Keratinocyte (primary cell): ENCODE measurements at regions not wholly inside any gene's neighbourhood (a gene's known extent, or its start where the extent isn't known, plus 50 kb on each side); places are given as distances from the start of the nearest gene placed in this dataset.
A peak's percentile ranks its signal among the peaks of the same experiment; 100 is the strongest.

ENCODE experiments used
- DNase-seq: peaks from one replicate; pipeline ENCODE4 v3.0.0-alpha.2; 2011; ENCODE audit warnings: low read depth, missing footprints, low spot score
- FAIRE-seq: peaks from 2 replicates; lab custom pipeline; 2011; peaks lifted over from hg19 to GRCh38; lab: Jason Lieb, UNC
- H2AFZ ChIP-seq: 2 replicates; pipeline ENCODE4 v1.6.0; 2012; ENCODE audit warnings: low read length, control low read depth, inconsistent platforms; ENCODE audit not compliant: control insufficient read depth
- H3K27ac ChIP-seq: 2 replicates; pipeline ENCODE4 v1.5.1; 2011; ENCODE audit warnings: low read length; ENCODE audit not compliant: control insufficient read depth, insufficient read depth
- H3K27me3 ChIP-seq: 3 replicates; pipeline ENCODE4 v1.6.0; 2011; ENCODE audit warnings: low read length; ENCODE audit not compliant: control insufficient read depth, insufficient read depth; ENCODE audit errors: extremely low read depth
- H3K36me3 ChIP-seq, 2 experiments: 2 replicates in 1 of 2; 3 replicates in 1 of 2; pipeline ENCODE4 v1.5.1; 2011; ENCODE audit warnings: low read length in 2 of 2, mild to moderate bottlenecking in 1 of 2; ENCODE audit not compliant: control insufficient read depth in 2 of 2, insufficient read depth in 2 of 2; ENCODE audit errors: extremely low read depth in 1 of 2
- H3K4me1 ChIP-seq: 3 replicates; pipeline ENCODE4 v1.5.1; 2011; ENCODE audit warnings: low read length; ENCODE audit not compliant: control insufficient read depth, insufficient read depth; ENCODE audit errors: extremely low read depth
- H3K4me2 ChIP-seq: 3 replicates; pipeline ENCODE4 v1.6.0; 2011; ENCODE audit warnings: low read depth, low read length; ENCODE audit not compliant: control insufficient read depth, insufficient read depth; ENCODE audit errors: extremely low read depth
- H3K4me3 ChIP-seq, 3 experiments: fragments of 200-600 bp in 1 of 3; sonication (generic) in 1 of 3; 2 replicates in 2 of 3; 3 replicates in 1 of 3; pipeline ENCODE4 v1.5.1; 2011 to 2016; ENCODE audit warnings: low read length in 3 of 3, mild to moderate bottlenecking in 3 of 3, control low read depth in 2 of 3, inconsistent platforms in 1 of 3, low read depth in 1 of 3, mixed read lengths in 1 of 3, mixed run types in 1 of 3, moderate library complexity in 1 of 3; ENCODE audit not compliant: control insufficient read depth in 2 of 3, insufficient read depth in 2 of 3; ENCODE audit errors: extremely low read depth in 1 of 3
- H3K79me2 ChIP-seq: 2 replicates; pipeline ENCODE4 v1.6.0; 2012; ENCODE audit warnings: low read length; ENCODE audit not compliant: control insufficient read depth, insufficient read depth
- H3K9ac ChIP-seq: 3 replicates; pipeline ENCODE4 v1.6.0; 2011; ENCODE audit warnings: low read length; ENCODE audit not compliant: control insufficient read depth, insufficient read depth; ENCODE audit errors: extremely low read depth
- H3K9me1 ChIP-seq: 3 replicates; pipeline ENCODE4 v1.6.0; 2011; ENCODE audit warnings: low read length; ENCODE audit not compliant: control insufficient read depth, insufficient read depth; ENCODE audit errors: extremely low read depth
- H3K9me3 ChIP-seq: 2 replicates; pipeline ENCODE4 v1.5.1; 2012; ENCODE audit warnings: low read depth, low read length; ENCODE audit not compliant: control insufficient read depth
- H4K20me1 ChIP-seq: 3 replicates; pipeline ENCODE4 v1.6.0; 2011; ENCODE audit warnings: low read length; ENCODE audit not compliant: control insufficient read depth, insufficient read depth; ENCODE audit errors: extremely low read depth
- CTCF ChIP-seq, 3 experiments: IDR thresholded peaks in 1 of 3; conservative IDR thresholded peaks in 1 of 3; optimal IDR thresholded peaks in 1 of 3; 2 replicates in 2 of 3; 3 replicates in 1 of 3; pipeline versions ENCODE3 to v1.5.1; 2011; ENCODE audit warnings: low read length in 3 of 3, mild to moderate bottlenecking in 3 of 3, moderate library complexity in 2 of 3, control low read depth in 1 of 3, inconsistent platforms in 1 of 3; ENCODE audit not compliant: insufficient read depth in 2 of 3; ENCODE audit errors: extremely low read depth in 1 of 3
- EZH2 ChIP-seq: IDR thresholded peaks from one replicate; pipeline ENCODE4 v1.6.1; 2012; ENCODE audit warnings: inconsistent platforms, mild to moderate bottlenecking, low read length, moderate library complexity
- dilution Hi-C: fragments of 300-500 bp; cut with MboI; formaldehyde crosslinking; loops from one replicate; pipeline ENCODE4 v1.7.0; 2020; ENCODE audit warnings: low sequenced_read_pairs; ENCODE audit not compliant: extremely low pct_ligation_motif_present

GRCh38 chr21:43269440-43269839 lies 100.6 kb downstream of the CRYAA start:
- H3K27me3 ChIP-seq: peaks cover 23% of the 10 kb centered on the region
- TF ChIP-seq CTCF (optimal IDR thresholded peaks at IDR 0.05 in 1 of 3, IDR thresholded peaks at IDR 0.05 in 1 of 3, conservative IDR thresholded peaks at IDR 0.05 in 1 of 3; ENCODE audit: extremely low read depth in 1 of 3, insufficient read depth in 2 of 3, low read length in 3 of 3) (peak; percentile 46 to 54 (median 46)), EZH2 (no peak)
- no peaks in the 10 kb centered on the region for H4K20me1 ChIP-seq

GRCh38 chr21:43268804-43269186 lies 100.0 kb downstream of the CRYAA start:
- TF ChIP-seq EZH2 (no peak), CTCF (optimal IDR thresholded peaks at IDR 0.05 in 1 of 3, IDR thresholded peaks at IDR 0.05 in 1 of 3, conservative IDR thresholded peaks at IDR 0.05 in 1 of 3; ENCODE audit: extremely low read depth in 1 of 3, insufficient read depth in 2 of 3, low read length in 3 of 3) (peak in 1 of 3 experiments; percentile 32)
- Histone ChIP-seq H3K4me2 (no peak overlapping the region), H3K27me3 (peaks cover 17% of the 10 kb centered on the region), H3K79me2 (no peaks in the 10 kb centered on the region), H3K9me1 (no peaks in the 10 kb centered on the region), H2AFZ (no peak overlapping the region), H3K4me1 (no peaks in the 10 kb centered on the region), H3K4me3 (no peak overlapping the region), H3K9me3 (no peaks in the 10 kb centered on the region), H3K36me3 (no peaks in the 10 kb centered on the region), H4K20me1 (no peaks in the 10 kb centered on the region), H3K27ac (no peak overlapping the region), H3K9ac (no peak overlapping the region)
- FAIRE-seq (no peak), DNase-seq (no peak)
- dilution Hi-C loops: no loop called here

More at GRCh38 chr21:43269440-43269839, 100.6 kb downstream of the CRYAA start:
- FAIRE-seq (no peak), DNase-seq (no peak)
- no peak overlapping the region for H3K9ac ChIP-seq
- dilution Hi-C loops: no loop called here
- H3K9me1 ChIP-seq: no peaks in the 10 kb centered on the region
- no peaks in the 10 kb centered on the region for H3K79me2 ChIP-seq
- no peak overlapping the region for H3K27ac ChIP-seq
- H2AFZ ChIP-seq: no peak overlapping the region
- no peaks in the 10 kb centered on the region for H3K9me3 ChIP-seq
- no peaks in the 10 kb centered on the region for H3K4me1 ChIP-seq
- H3K36me3 ChIP-seq: no peaks in the 10 kb centered on the region
- no peak overlapping the region for H3K4me2 ChIP-seq
- no peak overlapping the region for H3K4me3 ChIP-seq
